Epithelial cell of proximal tubule (primary cell): ENCODE measurements at regions not wholly inside any gene's neighbourhood (a gene's known extent, or its start where the extent isn't known, plus 50 kb on each side); places are given as distances from the start of the nearest gene placed in this dataset.

Experiments
- DNase-seq: peaks from one replicate; pipeline ENCODE4 v3.0.0-alpha.2; 2011; ENCODE audit warnings: low read depth
- H3K4me3 ChIP-seq: 2 replicates; pipeline ENCODE4 v1.5.1; 2011; ENCODE audit warnings: low read depth, mild to moderate bottlenecking, low read length
- CTCF ChIP-seq: conservative IDR thresholded peaks from 2 replicates; pipeline ENCODE4 v1.5.1; 2012; ENCODE audit warnings: low read depth, mild to moderate bottlenecking, low read length

- H3K4me3 ChIP-seq: no peak overlapping the region
- no peak for DNase-seq
- no peak for TF ChIP-seq CTCF
These were observed 736.8 kb downstream of the MCTP2 start for GRCh38 chr15:94968133-94968532.

- no peak overlapping the region for H3K4me3 ChIP-seq
- no peak for TF ChIP-seq CTCF
- no peak for DNase-seq
These were observed 738.7 kb downstream of the MCTP2 start for GRCh38 chr15:94970096-94970495.

- DNase-seq: no peak
- no peak for TF ChIP-seq CTCF
- H3K4me3 ChIP-seq: no peak overlapping the region
These were observed 739.4 kb downstream of the MCTP2 start for GRCh38 chr15:94970802-94971201.

- DNase-seq: peak; percentile 31
- no peak overlapping the region for H3K4me3 ChIP-seq
- no peak for TF ChIP-seq CTCF
These were observed 741.0 kb downstream of the MCTP2 start for GRCh38 chr15:94972314-94972713.

GRCh38 chr15:94987085-94987484 is 755.7 kb downstream of the MCTP2 start:
- H3K4me3 ChIP-seq: no peak overlapping the region
- DNase-seq: no peak
- no peak for TF ChIP-seq CTCF

- TF ChIP-seq CTCF: no peak
- no peak for DNase-seq
- H3K4me3 ChIP-seq: no peak overlapping the region
These were observed 760.4 kb downstream of the MCTP2 start for GRCh38 chr15:94991718-94992117.

- H3K4me3 ChIP-seq: no peak overlapping the region
- DNase-seq: no peak
- TF ChIP-seq CTCF: no peak
These were observed 778.3 kb downstream of the MCTP2 start for GRCh38 chr15:95009635-95010034.
